HepG2 (cell line): ENCODE measurements at regions not wholly inside any gene's neighbourhood (a gene's known extent, or its start where the extent isn't known, plus 50 kb on each side); places are given as distances from the start of the nearest gene placed in this dataset. TPM values are rescaled to one million over a fixed set of nuclear protein-coding genes. Genes with fewer than 3 reads are reported as not detected.

Experiments
- microRNA-seq: library from miRNA; unstranded; fragments of <30 nt; microRNA quantifications from one replicate; pipeline ENCODE4, GENCODE V29; 2020
- small RNA-seq, 3 experiments: library from RNA; depleted of rRNA; stranded (forward); fragments of <200 nt; gene quantifications; one replicate each; pipeline ENCODE3, GENCODE V24; 2012; ENCODE audit warnings: low read depth in 2 of 3, low replicate concordance in 1 of 3; ENCODE audit not compliant: insufficient read length in 3 of 3, insufficient read depth in 2 of 3

Small RNA genes in the stretch of these regions (microRNA-seq; reads per million reads assigned to microRNA genes)
- gene MIR6082, result not detected

Small RNA genes in the stretch of these regions (small RNA-seq; reads per million reads assigned to genes)
- gene AC097486.1 (0 reads per million in 3 experiments), gene MIR6082 (0 reads per million in 3 experiments), gene RNU6ATAC13P (0 to 0.97 (median 0) reads per million in 3 experiments)
